GM18870 (cell line): ENCODE measurements at regions not wholly inside any gene's neighbourhood (a gene's known extent, or its start where the extent isn't known, plus 50 kb on each side); places are given as distances from the start of the nearest gene placed in this dataset.
A peak's percentile ranks its signal among the peaks of the same experiment; 100 is the strongest.

ENCODE experiments used
- ATAC-seq: cut with Tn5 transposase; IDR thresholded peaks from one replicate; pipeline ENCODE4 v1.9.1; 2021; ENCODE audit warnings: moderate library complexity; ENCODE audit not compliant: unreplicated experiment

- no peak for ATAC-seq
Observed at GRCh38 chr6:139625081-139625939, 250.9 kb upstream of the CITED2 start.

GRCh38 chr6:139623372-139623771 lies 248.9 kb upstream of the CITED2 start:
- ATAC-seq: no peak

DNA sequence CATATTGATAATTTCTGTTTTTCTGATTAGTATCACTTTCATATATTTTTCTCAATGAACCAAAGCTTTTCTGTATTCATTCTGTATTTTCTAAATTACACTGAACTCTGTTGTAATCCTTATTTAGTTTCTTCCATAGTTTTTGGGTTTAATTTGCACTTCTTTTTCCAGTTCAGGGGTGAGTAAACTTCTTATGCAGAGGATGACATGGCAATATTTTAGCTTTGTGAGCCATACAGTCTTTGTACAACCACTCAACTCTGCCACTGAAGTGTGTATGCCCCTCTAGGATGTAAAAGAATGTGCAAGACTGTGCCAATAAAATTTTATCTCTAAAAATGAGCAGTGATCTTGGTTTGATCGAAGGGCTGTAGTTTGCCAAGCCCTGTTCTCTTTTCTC lies 239.0 kb upstream of the CITED2 start:
- no peak for ATAC-seq

DNA sequence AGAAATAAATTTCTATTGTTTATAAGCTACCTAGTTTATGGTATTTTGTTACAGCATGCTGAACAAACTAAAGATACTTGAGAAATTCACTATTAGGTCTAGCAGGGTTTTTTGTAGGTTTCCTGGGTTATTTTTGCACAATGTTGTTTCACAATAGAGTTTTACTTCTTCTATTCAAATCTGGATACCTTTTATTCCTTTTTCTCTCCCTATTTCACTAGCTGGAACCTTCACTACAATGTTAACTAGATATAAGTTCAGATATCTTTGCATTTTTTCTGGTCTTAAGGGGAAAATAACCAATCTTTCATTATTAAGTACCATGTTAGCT lies 237.7 kb upstream of the CITED2 start:
- ATAC-seq: no peak

DNA sequence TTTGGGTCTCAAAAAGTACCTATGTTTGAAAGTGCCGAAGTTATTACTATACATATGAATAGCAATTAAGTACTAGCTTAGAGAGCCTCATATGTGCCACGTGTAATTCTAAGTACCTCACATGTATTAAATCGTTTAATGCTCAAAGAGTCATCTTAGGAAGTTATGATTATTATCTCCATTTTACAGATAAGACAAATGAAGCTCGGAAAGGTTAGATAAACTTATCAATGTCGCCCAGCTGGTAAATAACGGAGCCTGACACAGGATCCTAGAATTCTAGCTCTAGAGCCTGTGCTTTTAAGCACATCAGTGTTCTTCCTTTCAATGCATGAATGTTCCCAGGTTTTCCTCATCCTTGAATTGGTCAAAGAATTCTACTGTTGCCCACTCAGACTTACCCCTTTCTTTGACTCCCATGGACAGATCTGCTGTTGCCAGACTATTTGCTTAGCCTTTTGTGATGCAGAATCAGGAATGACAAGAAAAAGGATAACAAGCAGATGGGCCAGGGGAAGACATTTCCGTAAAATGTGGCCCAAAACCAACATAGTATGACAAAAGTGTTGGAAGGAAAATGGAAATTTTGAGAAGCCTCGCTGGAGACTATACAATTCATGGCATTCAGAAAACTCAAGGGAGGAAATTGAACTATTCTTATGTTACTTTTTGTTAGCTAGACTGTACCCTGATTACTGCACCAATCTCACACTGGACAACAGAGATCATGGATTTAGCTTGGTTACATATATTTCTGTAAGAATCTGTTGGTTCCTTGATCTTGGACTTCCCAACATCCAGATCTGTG lies 237.1 kb upstream of the CITED2 start:
- no peak for ATAC-seq

- ATAC-seq: no peak
Observed at GRCh38 chr6:139608466-139609261, 234.2 kb upstream of the CITED2 start.

- no peak for ATAC-seq
Observed at GRCh38 chr6:139605350-139605749, 230.9 kb upstream of the CITED2 start.

DNA sequence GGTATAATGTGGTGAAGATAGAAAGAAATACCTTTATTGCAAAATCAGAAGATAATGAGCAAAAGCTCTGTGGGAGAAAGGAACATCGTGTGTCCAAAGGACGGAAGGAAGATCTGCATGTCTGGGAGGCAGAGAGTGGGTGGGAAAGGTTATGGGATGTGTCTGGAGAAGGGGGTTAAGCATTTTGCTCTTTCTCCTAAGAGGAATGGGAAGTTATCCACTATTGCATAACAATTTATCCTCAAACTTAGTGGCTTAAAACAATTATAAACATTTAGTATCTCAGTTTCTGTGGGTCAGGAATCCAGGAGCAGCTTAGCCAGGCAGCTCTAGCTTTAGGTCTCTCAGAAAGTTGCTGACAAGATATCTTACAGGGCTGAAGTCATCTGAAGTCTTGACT lies 229.1 kb upstream of the CITED2 start:
- ATAC-seq: no peak

DNA sequence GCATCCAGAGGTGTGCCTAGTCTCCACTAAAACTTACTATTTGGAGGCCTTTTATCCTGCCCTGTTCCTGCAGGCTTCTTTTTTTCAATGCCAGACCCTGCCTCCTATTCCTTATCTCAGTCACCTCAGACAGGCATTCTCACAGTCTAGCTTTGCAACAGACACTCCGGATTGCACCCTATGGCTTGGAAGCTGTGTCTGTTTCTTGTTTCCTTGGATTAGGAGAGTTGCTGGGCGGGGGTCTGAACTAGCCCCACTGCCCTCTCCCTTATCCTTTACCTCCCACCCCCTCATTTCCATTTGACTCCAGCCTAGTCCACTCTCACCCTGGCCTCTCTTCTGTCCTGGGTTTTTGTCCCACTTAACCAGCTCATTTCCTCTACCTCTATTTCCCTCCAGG lies 228.1 kb upstream of the CITED2 start:
- ATAC-seq: no peak

DNA sequence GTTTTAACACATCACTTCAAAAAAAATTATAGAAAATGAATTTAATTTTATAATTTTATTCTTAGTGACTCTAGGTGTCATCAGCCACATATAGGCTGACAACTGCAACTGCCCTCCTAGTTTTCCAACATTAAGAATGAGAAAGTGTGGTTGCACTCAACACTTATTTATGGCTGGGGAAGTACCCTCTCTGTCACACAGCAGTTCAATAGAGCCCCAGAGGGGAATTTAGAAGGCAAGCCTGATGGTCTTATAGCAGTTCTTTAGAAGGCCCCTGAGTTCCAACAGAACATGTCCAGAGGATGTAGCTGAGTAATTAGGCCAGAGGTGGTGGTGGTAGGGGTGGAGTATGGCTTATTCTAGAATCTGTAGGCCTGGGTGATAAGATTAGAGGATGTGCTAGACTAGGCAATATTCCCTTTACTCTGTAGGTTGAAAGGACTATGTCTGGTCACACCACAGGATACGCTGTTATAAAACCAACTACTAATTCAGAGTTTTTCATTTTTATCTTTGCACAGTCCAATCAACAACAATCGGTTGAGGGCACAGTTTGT lies 226.5 kb upstream of the CITED2 start:
- peak; percentile 98 for ATAC-seq

DNA sequence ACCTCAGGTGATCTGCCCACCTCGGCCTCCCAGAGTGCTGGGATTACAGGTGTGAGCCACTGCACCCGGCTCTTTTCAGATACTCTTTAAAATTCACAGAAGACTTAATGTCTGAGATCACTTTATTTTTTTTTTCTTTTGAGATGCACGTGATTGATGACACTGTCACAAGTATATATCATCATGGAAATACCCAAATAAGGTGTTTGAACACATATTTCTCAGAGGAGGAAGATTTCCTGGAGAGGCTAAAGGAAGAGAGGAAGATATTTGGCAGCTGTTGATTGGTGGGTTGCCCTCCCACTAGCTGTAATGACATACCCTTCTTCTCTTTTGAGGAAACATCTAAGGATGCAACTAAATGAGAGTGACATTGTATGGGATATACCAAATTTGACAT lies 225.9 kb upstream of the CITED2 start:
- peak; percentile 20 for ATAC-seq

DNA sequence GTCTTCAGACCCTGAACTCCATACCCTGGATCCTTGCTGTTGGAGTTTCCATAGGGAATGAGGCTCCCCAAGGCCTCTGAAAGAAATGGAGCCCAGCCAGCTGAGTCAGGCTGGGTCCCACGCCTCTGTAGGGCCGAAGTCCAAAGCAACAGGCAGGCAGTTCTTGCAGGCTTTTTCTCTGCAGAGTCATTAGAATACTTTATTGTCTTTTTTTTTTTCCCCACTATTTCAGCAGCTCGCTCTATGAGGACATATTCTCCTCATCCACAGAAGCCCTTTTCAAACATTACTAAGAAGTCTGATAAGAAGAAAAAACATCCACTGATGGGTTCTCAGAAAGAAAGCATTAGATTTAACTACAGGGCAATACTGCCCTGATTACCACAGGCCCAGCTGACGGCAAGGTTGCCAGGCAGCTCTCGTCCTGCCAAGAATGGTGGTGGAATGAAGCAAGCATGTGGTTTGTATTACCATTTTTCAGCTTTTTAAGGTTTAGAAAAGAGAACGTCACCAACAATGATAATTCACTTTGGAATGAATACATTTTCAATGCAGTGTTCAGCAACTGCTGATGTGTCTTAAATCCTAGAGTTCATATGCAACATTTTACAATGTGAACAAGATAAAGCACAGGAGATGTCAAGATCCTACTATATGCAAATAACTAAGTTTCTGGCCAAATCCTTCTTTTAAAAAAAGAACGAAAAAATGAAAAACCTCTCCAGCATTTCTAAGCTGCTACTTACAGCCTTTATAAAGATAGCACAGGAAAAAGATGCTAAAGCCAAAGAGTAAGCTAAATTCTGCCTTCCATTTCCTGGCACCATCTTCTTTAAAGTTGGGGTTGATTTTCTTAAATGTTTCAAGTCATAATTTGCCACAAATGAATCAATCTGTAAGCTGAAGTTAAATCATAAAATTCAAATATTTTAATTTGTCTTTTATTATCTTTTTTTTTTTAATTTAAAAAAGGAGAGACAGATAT lies 223.6 kb upstream of the CITED2 start:
- ATAC-seq: no peak

DNA sequence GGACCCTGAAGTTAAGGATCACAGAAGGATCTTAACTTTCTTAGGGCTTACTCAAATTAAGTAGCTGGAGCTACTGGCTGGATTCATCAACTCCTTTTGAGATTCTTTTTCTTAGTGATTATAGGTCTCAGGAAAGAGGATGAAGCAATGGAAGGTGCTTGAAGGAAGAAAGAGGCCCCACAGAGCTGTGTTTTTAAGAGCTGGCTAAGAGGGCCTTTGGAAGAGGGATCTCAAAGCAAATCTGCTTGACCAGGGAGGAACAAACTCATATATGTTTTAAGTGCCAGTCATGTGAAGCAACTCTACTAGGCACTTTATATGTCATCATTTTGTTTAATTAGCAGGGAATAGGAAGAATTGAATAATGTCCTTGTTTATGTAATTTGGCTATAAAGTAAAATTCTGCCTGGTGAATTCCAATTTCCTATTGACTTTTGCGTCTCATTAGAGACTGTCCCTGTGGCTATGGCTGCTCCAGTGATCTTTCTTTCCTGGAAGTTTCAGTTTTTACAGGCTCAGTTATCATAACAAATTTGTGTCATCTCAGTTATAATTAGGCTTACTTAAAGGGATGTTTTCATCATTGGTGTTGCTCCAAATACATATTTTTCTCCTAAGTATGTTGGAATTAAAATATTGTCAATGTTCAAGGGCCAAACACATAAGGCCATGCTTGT lies 222.8 kb upstream of the CITED2 start:
- ATAC-seq: no peak

GRCh38 chr6:139595183-139595582 lies 220.7 kb upstream of the CITED2 start:
- ATAC-seq: no peak

- ATAC-seq: no peak
Observed at GRCh38 chr6:139594333-139594965, 220.0 kb upstream of the CITED2 start.

DNA sequence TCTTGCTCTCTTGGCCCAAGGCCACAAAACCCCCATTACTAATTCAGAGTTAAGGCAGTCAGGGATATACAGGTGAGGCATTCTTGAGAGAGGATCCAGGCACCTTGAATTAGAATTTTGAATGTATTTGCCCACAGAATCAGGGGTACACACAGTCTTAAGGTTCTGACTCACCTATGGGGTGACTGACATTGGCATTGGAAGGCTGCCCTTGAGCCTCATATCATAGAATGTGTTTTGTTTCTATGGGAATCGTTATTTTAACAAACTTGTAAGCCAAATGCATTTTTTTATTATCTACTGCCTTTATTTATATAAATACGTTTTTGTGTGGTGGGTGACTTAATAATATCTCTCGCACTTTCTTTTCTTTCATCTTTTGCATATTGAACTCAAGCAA lies 218.6 kb upstream of the CITED2 start:
- no peak for ATAC-seq

GRCh38 chr6:139592011-139592410 lies 217.6 kb upstream of the CITED2 start:
- no peak for ATAC-seq

GRCh38 chr6:139591075-139591865 lies 216.8 kb upstream of the CITED2 start:
- ATAC-seq: no peak
